OCI-LY1 (cell line): ENCODE measurements at regions not wholly inside any gene's neighbourhood (a gene's known extent, or its start where the extent isn't known, plus 50 kb on each side); places are given as distances from the start of the nearest gene placed in this dataset.

Experiments used
- H2AFZ ChIP-seq: fragments of 200-600 bp; sonication (generic), shearing (Covaris generic); 2 replicates; pipeline ENCODE4 v1.6.0; 2014; ENCODE audit warnings: antibody characterized with exemption, mild to moderate bottlenecking, low read length
- H3F3A ChIP-seq: fragments of 200-600 bp; sonication (generic), shearing (Covaris generic); 2 replicates; pipeline ENCODE4 v1.6.0; 2014; ENCODE audit warnings: mild to moderate bottlenecking, antibody characterized with exemption, low read length, moderate library complexity; ENCODE audit not compliant: insufficient read depth
- H3K27ac ChIP-seq: fragments of 200-600 bp; sonication (generic); 2 replicates; pipeline ENCODE4 v1.5.1; 2014; ENCODE audit warnings: low read length, mixed run types, mild to moderate bottlenecking, low read depth; ENCODE audit not compliant: poor library complexity, severe bottlenecking
- H3K27me3 ChIP-seq: fragments of 200-600 bp; sonication (generic); 2 replicates; pipeline ENCODE4 v1.6.0; 2014; ENCODE audit warnings: antibody characterized with exemption, mild to moderate bottlenecking, low read length, moderate library complexity; ENCODE audit not compliant: insufficient read depth
- H3K36me3 ChIP-seq: fragments of 200-600 bp; sonication (generic); 2 replicates; pipeline ENCODE4 v1.6.1; 2014; ENCODE audit warnings: mild to moderate bottlenecking, antibody characterized with exemption, low read length, moderate library complexity, mixed read lengths; ENCODE audit not compliant: insufficient read depth
- H3K4me1 ChIP-seq: fragments of 200-600 bp; sonication (generic); 2 replicates; pipeline ENCODE4 v1.5.1; 2014; ENCODE audit warnings: mild to moderate bottlenecking, low read length, moderate library complexity; ENCODE audit not compliant: insufficient read depth, severe bottlenecking
- H3K4me2 ChIP-seq: fragments of 200-600 bp; sonication (generic), shearing (Covaris generic); 2 replicates; pipeline ENCODE4 v1.6.1; 2014; ENCODE audit warnings: low read length
- H3K4me3 ChIP-seq: fragments of 200-600 bp; sonication (generic); 2 replicates; pipeline ENCODE4 v1.5.1; 2014; ENCODE audit warnings: low read length, low read depth, mild to moderate bottlenecking, mixed read lengths; ENCODE audit not compliant: poor library complexity, severe bottlenecking
- H3K79me2 ChIP-seq: fragments of 200-600 bp; shearing (Covaris generic); 2 replicates; pipeline ENCODE4 v1.6.1; 2016; ENCODE audit warnings: mixed run types, low read length, mixed read lengths; ENCODE audit not compliant: insufficient read depth
- H3K9ac ChIP-seq: fragments of 200-600 bp; sonication (generic), shearing (Covaris generic); 2 replicates; pipeline ENCODE4 v1.6.1; 2014; ENCODE audit warnings: mild to moderate bottlenecking, low read length, mixed read lengths
- H3K9me2 ChIP-seq: fragments of 200-600 bp; sonication (generic), shearing (Covaris generic); 2 replicates; pipeline ENCODE4 v1.6.1; 2014; ENCODE audit warnings: low read depth, mild to moderate bottlenecking, low read length, mixed read lengths
- H3K9me3 ChIP-seq: fragments of 200-600 bp; shearing (Covaris generic); 2 replicates; pipeline ENCODE4 v1.6.1; 2014; ENCODE audit warnings: low read length, mixed read lengths
- H4K20me1 ChIP-seq: fragments of 200-600 bp; sonication (generic), shearing (Covaris generic); 2 replicates; pipeline ENCODE4 v1.6.0; 2016; ENCODE audit warnings: mild to moderate bottlenecking, low read length; ENCODE audit not compliant: insufficient read depth
- EZH2 ChIP-seq: fragments of 200-600 bp; sonication (generic), shearing (Covaris generic); IDR thresholded peaks from 2 replicates; pipeline ENCODE4 v1.8.0; 2017; ENCODE audit warnings: borderline replicate concordance, mixed run types, mild to moderate bottlenecking, antibody characterized with exemption, low read length, moderate library complexity, mixed read lengths
- TF ChIP-seq, protein P1 (sequence below): fragments of 200-600 bp; sonication (generic), shearing (Covaris generic); IDR thresholded peaks from 2 replicates; pipeline ENCODE4 v1.5.1; 2017; ENCODE audit warnings: mild to moderate bottlenecking, antibody characterized with exemption, low read length, moderate library complexity, mixed read lengths

DNA sequence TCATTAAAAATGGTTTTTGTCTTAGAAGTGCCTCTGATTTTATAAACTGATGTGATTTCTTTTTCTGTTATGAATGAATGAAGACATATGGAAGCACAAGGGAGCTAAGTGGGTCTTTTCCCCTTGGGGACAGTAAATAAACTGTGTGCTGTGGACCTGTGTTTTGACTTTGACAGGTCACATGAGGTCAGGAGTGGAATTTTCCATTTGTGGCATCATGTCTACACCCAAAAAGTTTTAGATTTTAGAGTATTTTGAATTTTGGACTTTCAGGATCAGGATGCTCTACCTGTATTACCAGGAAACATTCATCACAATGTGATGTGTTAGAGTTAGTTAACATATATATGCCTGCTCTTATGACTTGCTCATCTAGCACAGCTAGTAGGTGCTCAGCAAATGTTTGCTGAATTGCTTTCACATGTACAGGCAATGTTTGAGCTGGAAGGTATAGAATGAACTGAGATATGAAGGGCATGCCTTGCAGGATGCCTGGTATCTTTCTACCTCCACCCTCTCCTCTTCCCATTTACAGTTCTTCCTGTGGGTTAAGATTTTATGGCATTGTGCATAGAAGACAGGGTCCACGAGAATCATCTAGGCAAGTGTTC lies 73.2 kb upstream of the NR3C1 start:
- Histone ChIP-seq H3K4me2 (0 out of 2 replicates have a peak overlapping the region, but pooled peaks have one; percentile 15), H2AFZ (0 out of 2 replicates have a peak overlapping the region, but pooled peaks have one; percentile 16), H4K20me1 (no peaks in the 10 kb centered on the region), H3K79me2 (no peaks in the 10 kb centered on the region), H3K9ac (no peak overlapping the region), H3K27ac (peak overlapping the region; percentile 14), H3F3A (no peaks in the 10 kb centered on the region), H3K4me1 (peaks cover 19% of the 10 kb centered on the region), H3K9me3 (no peaks in the 10 kb centered on the region), H3K27me3 (no peaks in the 10 kb centered on the region), H3K4me3 (no peak overlapping the region), H3K36me3 (no peaks in the 10 kb centered on the region), H3K9me2 (no peaks in the 10 kb centered on the region)
- TF ChIP-seq, protein P1, sequence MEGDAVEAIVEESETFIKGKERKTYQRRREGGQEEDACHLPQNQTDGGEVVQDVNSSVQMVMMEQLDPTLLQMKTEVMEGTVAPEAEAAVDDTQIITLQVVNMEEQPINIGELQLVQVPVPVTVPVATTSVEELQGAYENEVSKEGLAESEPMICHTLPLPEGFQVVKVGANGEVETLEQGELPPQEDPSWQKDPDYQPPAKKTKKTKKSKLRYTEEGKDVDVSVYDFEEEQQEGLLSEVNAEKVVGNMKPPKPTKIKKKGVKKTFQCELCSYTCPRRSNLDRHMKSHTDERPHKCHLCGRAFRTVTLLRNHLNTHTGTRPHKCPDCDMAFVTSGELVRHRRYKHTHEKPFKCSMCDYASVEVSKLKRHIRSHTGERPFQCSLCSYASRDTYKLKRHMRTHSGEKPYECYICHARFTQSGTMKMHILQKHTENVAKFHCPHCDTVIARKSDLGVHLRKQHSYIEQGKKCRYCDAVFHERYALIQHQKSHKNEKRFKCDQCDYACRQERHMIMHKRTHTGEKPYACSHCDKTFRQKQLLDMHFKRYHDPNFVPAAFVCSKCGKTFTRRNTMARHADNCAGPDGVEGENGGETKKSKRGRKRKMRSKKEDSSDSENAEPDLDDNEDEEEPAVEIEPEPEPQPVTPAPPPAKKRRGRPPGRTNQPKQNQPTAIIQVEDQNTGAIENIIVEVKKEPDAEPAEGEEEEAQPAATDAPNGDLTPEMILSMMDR: no peak
- no peak for TF ChIP-seq EZH2

- no peaks in the 10 kb centered on the region for H3K27me3 ChIP-seq
- H3F3A ChIP-seq: no peaks in the 10 kb centered on the region
- H3K4me3 ChIP-seq: no peak overlapping the region
- no peak overlapping the region for H3K9ac ChIP-seq
- H3K9me2 ChIP-seq: no peaks in the 10 kb centered on the region
- no peak for TF ChIP-seq EZH2
- TF ChIP-seq, protein P1: no peak
- H3K9me3 ChIP-seq: no peaks in the 10 kb centered on the region
- no peak overlapping the region for H3K27ac ChIP-seq
- H3K4me1 ChIP-seq: peaks cover 19% of the 10 kb centered on the region
- no peak overlapping the region for H2AFZ ChIP-seq
- H4K20me1 ChIP-seq: no peaks in the 10 kb centered on the region
- no peaks in the 10 kb centered on the region for H3K79me2 ChIP-seq
- H3K36me3 ChIP-seq: no peaks in the 10 kb centered on the region
- no peak overlapping the region for H3K4me2 ChIP-seq
Observed at GRCh38 chr5:143474616-143475015, 71.1 kb upstream of the NR3C1 start.

DNA sequence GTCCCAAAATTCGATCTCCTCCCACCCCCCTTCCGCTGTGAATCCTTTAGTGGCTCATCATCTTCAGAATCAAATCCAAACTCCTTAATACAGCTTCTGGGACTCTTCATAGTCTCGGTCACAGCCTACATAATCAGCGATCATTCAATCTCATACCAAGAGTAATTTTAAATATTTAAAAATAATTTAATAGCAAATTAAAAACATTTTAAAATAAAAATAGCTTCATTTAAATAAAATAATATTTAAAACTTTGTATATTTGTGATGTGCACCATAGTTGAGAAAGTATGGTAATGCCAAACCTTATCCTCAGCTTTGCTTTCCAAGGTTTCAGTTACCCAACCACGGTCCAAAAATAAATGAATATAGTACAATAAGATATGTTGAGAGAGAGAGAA lies 70.0 kb upstream of the NR3C1 start:
- H3K9me3 ChIP-seq: no peaks in the 10 kb centered on the region
- H3K36me3 ChIP-seq: no peaks in the 10 kb centered on the region
- H3F3A ChIP-seq: no peaks in the 10 kb centered on the region
- no peak overlapping the region for H3K4me2 ChIP-seq
- H3K9ac ChIP-seq: no peak overlapping the region
- TF ChIP-seq, protein P1: no peak
- TF ChIP-seq EZH2: no peak
- no peak overlapping the region for H3K27ac ChIP-seq
- H3K79me2 ChIP-seq: no peaks in the 10 kb centered on the region
- H4K20me1 ChIP-seq: no peaks in the 10 kb centered on the region
- H3K27me3 ChIP-seq: no peaks in the 10 kb centered on the region
- no peaks in the 10 kb centered on the region for H3K9me2 ChIP-seq
- H3K4me3 ChIP-seq: no peak overlapping the region
- H3K4me1 ChIP-seq: peaks cover 19% of the 10 kb centered on the region
- no peak overlapping the region for H2AFZ ChIP-seq
